CD4-positive, alpha-beta T cell (primary cell): ENCODE measurements at regions not wholly inside any gene's neighbourhood (a gene's known extent, or its start where the extent isn't known, plus 50 kb on each side); places are given as distances from the start of the nearest gene placed in this dataset.

ENCODE experiments used
- ATAC-seq: fragments of 200-7000 bp; cut with Tn5 transposase; one replicate; pipeline ENCODE4 v1.10.0; 2022; ENCODE audit warnings: mild to moderate bottlenecking; ENCODE audit not compliant: poor library complexity
- CTCF ChIA-PET: fragments of 350-600 bp; sonication (Branson Sonifier 250); formaldehyde crosslinking; loops from one replicate; lab custom pipeline; 2021; ENCODE audit warnings: antibody characterized with exemption, inconsistent platforms; lab: Charles Lee
- POLR2A ChIA-PET: fragments of 350-600 bp; sonication (Branson Sonifier 250); formaldehyde crosslinking; loops from one replicate; lab custom pipeline; 2021; ENCODE audit warnings: antibody characterized with exemption, inconsistent platforms; lab: Charles Lee
- DNase-seq, 14 experiments: peaks; one replicate each; pipeline ENCODE4 v3.0.0-alpha.2; 2013 to 2020; ENCODE audit warnings: mixed read lengths in 2 of 14
- H3K27ac ChIP-seq, 2 donors: one replicate each; pipeline versions ENCODE4 v1.5.1 to v1.7.0; 2013; ENCODE audit warnings: low read length in 2 of 2, low read depth in 1 of 2, mild to moderate bottlenecking in 1 of 2
- H3K27me3 ChIP-seq, 2 experiments: 1 replicate in 1 of 2; 2 replicates in 1 of 2; pipeline versions ENCODE4 v1.6.1 to v1.7.0; 2013; ENCODE audit warnings: low read length in 2 of 2, control low read depth in 1 of 2, mild to moderate bottlenecking in 1 of 2, moderate library complexity in 1 of 2; ENCODE audit not compliant: insufficient read depth in 2 of 2, control insufficient read depth in 1 of 2
- H3K36me3 ChIP-seq: one replicate; pipeline ENCODE4 v1.6.1; 2013; ENCODE audit warnings: low read length, control low read depth; ENCODE audit not compliant: insufficient read depth
- H3K4me1 ChIP-seq: one replicate; pipeline ENCODE4 v1.6.1; 2013; ENCODE audit warnings: low read length, control low read depth; ENCODE audit not compliant: insufficient read depth
- H3K4me3 ChIP-seq: one replicate; pipeline ENCODE4 v1.5.1; 2013; ENCODE audit warnings: mild to moderate bottlenecking, low read length, moderate library complexity
- H3K9me3 ChIP-seq, 2 experiments: 1 replicate in 1 of 2; 2 replicates in 1 of 2; pipeline versions ENCODE4 v1.6.1 to v1.7.0; 2013; ENCODE audit warnings: low read length in 2 of 2, mild to moderate bottlenecking in 2 of 2, control low read depth in 1 of 2, moderate library complexity in 1 of 2; ENCODE audit not compliant: control insufficient read depth in 1 of 2, insufficient read depth in 1 of 2
- H3K27ac Mint-ChIP-seq: one replicate; pipeline ENCODE4 v1.8.0; 2020; ENCODE audit warnings: mixed read lengths
- H3K27me3 Mint-ChIP-seq: one replicate; pipeline ENCODE4 v1.8.0; 2021; ENCODE audit warnings: mixed read lengths
- H3K36me3 Mint-ChIP-seq: one replicate; pipeline ENCODE4 v1.8.0; 2021; ENCODE audit warnings: low read depth, mixed read lengths
- H3K4me1 Mint-ChIP-seq: one replicate; pipeline ENCODE4 v1.8.0; 2021; ENCODE audit warnings: low read depth, mixed read lengths
- H3K4me3 Mint-ChIP-seq: one replicate; pipeline ENCODE4 v1.8.0; 2020; ENCODE audit warnings: mild to moderate bottlenecking, mixed read lengths
- H3K9me3 Mint-ChIP-seq: one replicate; pipeline ENCODE4 v1.8.0; 2020; ENCODE audit warnings: mixed read lengths
- CTCF ChIP-seq: fragments of 200-600 bp; IDR thresholded peaks from one replicate; pipeline ENCODE4 v1.8.0; 2022; ENCODE audit warnings: antibody characterized with exemption, mild to moderate bottlenecking
- intact Hi-C, 2 experiments: fragments of 100-400 bp; cut with DNase I in 1 of 2; cut with micrococcal nuclease in 1 of 2; formaldehyde crosslinking; loops; one replicate each; pipeline versions ENCODE4 v1.15.1 to v1.9.0; 2023 to 2025; cut with DNase I, micrococcal nuclease

DNA sequence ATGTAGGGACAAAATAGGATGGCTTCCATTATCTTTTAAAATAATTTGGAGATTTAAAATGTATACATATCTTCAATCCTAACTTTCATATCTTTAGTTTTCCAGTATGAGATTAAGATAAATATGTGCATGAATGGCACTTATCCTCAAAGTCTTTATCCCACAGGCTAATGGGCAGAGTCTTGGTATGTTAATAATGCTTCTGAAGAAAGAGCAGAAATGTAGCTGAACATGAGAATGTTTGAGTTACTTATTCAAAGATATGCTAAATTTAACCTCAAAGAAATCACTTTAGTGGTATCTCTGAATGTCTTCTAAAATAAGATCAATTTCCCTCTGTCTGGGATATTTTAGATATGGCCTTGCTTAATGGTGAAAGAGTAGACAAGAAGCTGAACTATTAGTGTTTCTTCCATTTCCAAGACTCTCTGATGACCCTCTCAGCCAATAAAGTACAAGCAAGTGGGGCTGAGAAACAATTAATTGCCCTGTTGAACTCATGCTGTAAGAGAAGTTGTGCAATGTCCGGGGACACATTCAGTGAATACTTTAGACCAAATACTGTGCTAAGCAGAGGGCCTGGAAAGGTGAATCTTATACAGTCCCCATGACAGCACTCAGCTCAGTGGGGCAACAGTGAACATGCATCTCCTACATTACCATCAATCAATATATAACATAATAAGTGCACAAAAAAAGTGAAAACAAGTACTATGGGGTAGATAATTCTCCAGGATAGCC lies 50.0 kb upstream of the ADAMTSL1 start:
- ChIA-PET CTCF (interaction anchor here (1.1 kb wide), 1 partner anchor 10 kb away, joined by 3 read pairs; no protein-coding TSS in a partner anchor), POLR2A (no interaction called here)
- TF ChIP-seq CTCF, result no peak
- ATAC-seq, result no peak
- Histone ChIP-seq H3K36me3 (no peaks in the 10 kb centered on the region), H3K27me3 (no peaks in the 10 kb centered on the region), H3K4me1 (no peaks in the 10 kb centered on the region), H3K27ac (no peak overlapping the region), H3K9me3 (no peaks in the 10 kb centered on the region), H3K4me3 (no peak overlapping the region)
- Mint-ChIP-seq H3K9me3 (no peaks in the 10 kb centered on the region), H3K4me1 (no peaks in the 10 kb centered on the region), H3K27ac (no peak overlapping the region), H3K4me3 (no peak overlapping the region), H3K36me3 (no peaks in the 10 kb centered on the region), H3K27me3 (no peaks in the 10 kb centered on the region)
- intact Hi-C loops, result loop anchor here in 1 of 2 experiments (10.0 kb wide), 1 partner anchor 59 kb away; no protein-coding TSS in a partner anchor
- DNase-seq, result no peak
